ENCODE measurements at regions not wholly inside any gene's neighbourhood (a gene's known extent, or its start where the extent isn't known, plus 50 kb on each side); places are given as distances from the start of the nearest gene placed in this dataset.

GRCh38 chr10:8420182-8420581, 365.7 kb downstream of the GATA3 start:
- Histone ChIP-seq H3K79me2 (ENCODE audit: insufficient read depth, low read length) (no peaks in the 10 kb centered on the region), H3K4me2 (ENCODE audit: low read length) (no peak overlapping the region), H3K9me3 (ENCODE audit: control insufficient read depth in 1 of 2, insufficient read depth in 1 of 2, low read depth in 1 of 2, low read length in 2 of 2) (no peaks in the 10 kb centered on the region), H3K27ac (ENCODE audit: low read depth, low read length) (no peak overlapping the region), H3K4me1 (ENCODE audit: control insufficient read depth in 1 of 2, insufficient read depth in 2 of 2, low read length in 2 of 2) (no peaks in the 10 kb centered on the region), H4K20me1 (ENCODE audit: insufficient read depth) (no peaks in the 10 kb centered on the region), H3K9ac (ENCODE audit: low read length) (no peak overlapping the region), H3K36me3 (ENCODE audit: control insufficient read depth in 1 of 2, insufficient read depth in 2 of 2, low read length in 2 of 2) (no peaks in the 10 kb centered on the region), H2AFZ (ENCODE audit: low read depth, low read length, poor library complexity, severe bottlenecking) (no peak overlapping the region), H3K4me3 (replicated peaks in 1 of 2; ENCODE audit: low read depth in 1 of 2, low read length in 2 of 2) (no peak overlapping the region), H3K27me3 (ENCODE audit: insufficient read depth, low read length) (no peaks in the 10 kb centered on the region), H3K9me2 (ENCODE audit: insufficient read depth) (no peaks in the 10 kb centered on the region)
- ChIA-PET POLR2A (no interaction called here), CTCF (no interaction called here), RAD21 (ENCODE audit: low non-redundant PET in 1 of 2, low total read pairs in 2 of 2, uncharacterized antibody in 2 of 2, unreplicated experiment in 2 of 2) (no interaction called here)
- DNase-seq (ENCODE audit: low read depth, low spot score), result no peak
- BruUV-seq (replicated peaks), result no TSS peak
- intact Hi-C loops (cut with micrococcal nuclease), result no loop called here
- TF ChIP-seq ZBTB33 (IDR thresholded peaks at IDR 0.05; ENCODE audit: extremely low read depth, insufficient replicate concordance, low read length) (no peak), ZFX (IDR thresholded peaks at IDR 0.05) (no peak), CEBPB (IDR thresholded peaks at IDR 0.05; ENCODE audit: low read depth) (no peak), FOSL1 (IDR thresholded peaks at IDR 0.05; ENCODE audit: low read depth) (no peak), ZNF274 (IDR thresholded peaks at IDR 0.05; ENCODE audit: low read depth, low read length) (no peak), JUND (IDR thresholded peaks at IDR 0.05) (no peak), ELF1 (IDR thresholded peaks at IDR 0.05; ENCODE audit: borderline replicate concordance, low read depth) (no peak), SP1 (IDR thresholded peaks at IDR 0.05; ENCODE audit: low read depth) (no peak), POLR2A (IDR thresholded peaks at IDR 0.05; ENCODE audit: borderline replicate concordance, extremely low read depth, insufficient read depth, insufficient read length) (no peak)
- TF ChIP-seq, protein P1, sequence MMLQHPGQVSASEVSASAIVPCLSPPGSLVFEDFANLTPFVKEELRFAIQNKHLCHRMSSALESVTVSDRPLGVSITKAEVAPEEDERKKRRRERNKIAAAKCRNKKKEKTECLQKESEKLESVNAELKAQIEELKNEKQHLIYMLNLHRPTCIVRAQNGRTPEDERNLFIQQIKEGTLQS (IDR thresholded peaks at IDR 0.05), result no peak
- no peak for ATAC-seq

Measured in HCT116 (cell line).